ENCODE measurements at regions not wholly inside any gene's neighbourhood (a gene's known extent, or its start where the extent isn't known, plus 50 kb on each side); places are given as distances from the start of the nearest gene placed in this dataset.
A peak's percentile ranks its signal among the peaks of the same experiment; 100 is the strongest.

DNA sequence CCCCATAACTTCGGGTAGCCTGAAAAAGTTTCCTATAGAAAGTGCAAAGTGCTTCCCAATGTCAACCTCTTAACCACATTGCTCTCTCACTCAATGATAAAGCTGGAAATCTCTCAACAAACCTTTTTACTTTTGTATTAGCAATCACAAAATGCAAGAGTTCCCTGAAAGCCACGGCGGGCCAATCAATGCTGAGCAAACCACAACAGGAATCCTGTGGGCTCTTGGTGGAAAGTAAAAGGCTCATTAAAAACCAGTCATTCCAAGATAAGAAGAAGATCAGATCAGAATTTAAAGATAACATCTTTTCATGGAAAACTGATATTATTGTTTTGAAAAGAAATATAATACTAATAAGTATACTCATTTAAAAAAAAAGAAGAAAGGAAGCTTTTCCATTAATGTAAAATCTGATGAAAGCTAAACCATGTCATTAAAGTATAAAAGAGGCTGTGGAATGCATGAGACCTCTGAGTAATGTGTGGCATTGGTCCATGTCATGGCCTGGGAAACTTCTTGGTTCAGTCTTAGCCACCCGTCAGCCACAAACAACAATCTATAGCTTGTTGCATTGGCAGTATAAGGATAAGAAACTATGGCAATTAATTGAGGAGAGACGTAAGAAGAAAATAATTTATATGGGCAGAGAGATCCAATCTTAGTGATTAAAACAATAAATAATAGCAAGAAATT lies 1066.1 kb upstream of the SORCS1 start:
- no peak for DNase-seq (ENCODE audit: low spot score)

DNA sequence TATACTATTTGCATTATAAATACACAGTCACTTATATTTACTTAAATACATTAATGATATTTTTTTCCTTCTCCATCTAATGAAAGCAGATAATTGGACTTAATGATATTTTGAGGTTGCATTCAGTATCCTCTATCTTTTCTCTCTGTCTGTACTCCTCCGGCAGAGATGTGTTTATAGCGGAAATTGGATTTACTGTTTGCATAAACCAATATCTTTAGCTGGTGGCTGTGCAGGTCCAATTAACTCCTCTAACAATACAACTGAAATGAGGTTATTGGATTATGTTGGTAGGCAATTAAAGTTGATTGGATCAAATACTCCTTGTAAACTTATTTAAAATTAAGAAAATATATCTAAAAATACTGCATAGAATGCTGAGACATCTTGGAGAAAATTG lies 1044.2 kb upstream of the SORCS1 start:
- DNase-seq (ENCODE audit: low spot score): no peak

DNA sequence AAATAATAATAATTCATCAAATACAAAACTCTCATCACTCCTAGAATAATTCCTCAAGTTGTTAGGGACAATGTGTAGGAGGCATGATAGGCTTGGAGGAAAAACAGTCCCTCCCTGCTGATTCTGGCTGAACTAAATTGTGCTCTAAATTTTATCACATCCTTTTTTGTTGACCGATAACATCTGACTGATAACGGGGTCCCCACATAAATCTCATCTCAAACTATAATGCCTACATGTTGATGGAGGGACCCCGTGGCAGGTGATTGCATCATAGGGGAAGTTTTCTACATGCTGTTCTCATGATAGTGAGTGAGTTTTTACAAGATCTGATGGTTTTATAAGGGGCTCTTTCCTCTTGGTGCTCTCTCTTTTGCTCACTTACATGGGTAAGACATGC lies 1043.5 kb upstream of the SORCS1 start:
- no peak for DNase-seq (ENCODE audit: low spot score)

DNA sequence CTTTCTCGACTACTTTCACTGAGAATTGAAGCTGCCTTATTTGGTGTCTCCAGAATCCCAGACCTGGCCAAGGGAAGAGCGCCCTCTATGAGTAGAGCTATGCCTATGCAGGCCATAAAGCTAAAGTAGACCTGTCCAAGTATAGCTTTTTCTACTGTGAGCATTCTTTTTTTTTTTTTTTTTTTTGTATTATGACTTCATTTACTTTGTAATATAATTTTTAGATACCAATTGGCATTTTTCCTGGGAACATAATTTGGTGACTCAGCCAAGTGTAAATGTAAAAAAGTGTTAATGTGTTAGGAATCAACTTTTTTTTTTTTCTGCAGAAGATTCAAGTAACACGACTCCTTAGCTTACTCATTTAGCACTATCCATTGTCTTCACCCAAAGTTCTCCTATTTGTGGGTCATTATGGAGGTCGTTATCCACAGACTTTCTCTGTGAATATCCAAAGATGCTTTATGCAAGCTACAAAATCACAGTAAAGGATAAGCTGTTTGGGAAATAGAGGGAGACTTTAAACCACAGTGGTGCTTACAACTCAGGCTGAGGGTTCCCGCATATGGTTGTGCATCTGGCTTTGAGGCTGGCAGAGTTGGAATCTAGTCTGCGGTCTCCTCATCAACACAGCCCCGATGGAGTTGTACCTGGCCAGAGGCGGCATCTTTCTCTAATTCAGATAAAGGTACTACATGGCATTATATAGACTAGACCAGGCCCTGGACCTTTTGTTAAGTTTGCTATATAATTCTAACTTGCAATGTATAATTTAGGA lies 1040.2 kb upstream of the SORCS1 start:
- peak; percentile 3 for DNase-seq (ENCODE audit: low spot score)

DNA sequence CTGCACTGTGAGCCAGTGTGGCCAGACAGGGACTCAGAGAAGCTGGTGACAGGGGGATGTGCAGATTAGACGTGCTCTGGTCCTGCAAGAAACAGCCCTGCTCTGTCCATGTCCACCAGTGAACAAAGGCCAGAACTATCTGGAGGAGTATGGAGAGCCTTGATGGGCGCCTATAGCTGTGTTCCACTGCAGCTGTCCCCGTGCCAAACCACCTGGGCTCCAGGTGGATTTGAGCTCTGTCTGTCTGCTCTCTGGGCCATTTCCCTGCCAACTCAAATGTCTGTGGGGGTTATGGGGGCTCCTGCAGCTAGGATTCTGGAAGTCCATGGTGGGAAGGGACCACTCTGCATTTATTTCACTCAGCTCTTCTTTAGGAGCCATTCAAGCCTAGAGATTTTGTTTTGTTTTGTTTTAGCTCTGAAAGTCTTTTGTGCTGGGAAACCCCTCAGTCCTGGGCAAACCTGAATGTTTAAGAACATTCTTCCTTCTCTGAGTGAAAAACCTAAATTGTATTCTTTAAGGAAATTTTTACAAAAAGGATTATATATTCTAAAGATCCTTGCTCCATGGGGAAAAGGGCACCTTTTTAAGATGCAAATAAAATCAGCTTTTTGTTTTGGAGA lies 1039.5 kb upstream of the SORCS1 start:
- DNase-seq (ENCODE audit: low spot score): no peak

DNA sequence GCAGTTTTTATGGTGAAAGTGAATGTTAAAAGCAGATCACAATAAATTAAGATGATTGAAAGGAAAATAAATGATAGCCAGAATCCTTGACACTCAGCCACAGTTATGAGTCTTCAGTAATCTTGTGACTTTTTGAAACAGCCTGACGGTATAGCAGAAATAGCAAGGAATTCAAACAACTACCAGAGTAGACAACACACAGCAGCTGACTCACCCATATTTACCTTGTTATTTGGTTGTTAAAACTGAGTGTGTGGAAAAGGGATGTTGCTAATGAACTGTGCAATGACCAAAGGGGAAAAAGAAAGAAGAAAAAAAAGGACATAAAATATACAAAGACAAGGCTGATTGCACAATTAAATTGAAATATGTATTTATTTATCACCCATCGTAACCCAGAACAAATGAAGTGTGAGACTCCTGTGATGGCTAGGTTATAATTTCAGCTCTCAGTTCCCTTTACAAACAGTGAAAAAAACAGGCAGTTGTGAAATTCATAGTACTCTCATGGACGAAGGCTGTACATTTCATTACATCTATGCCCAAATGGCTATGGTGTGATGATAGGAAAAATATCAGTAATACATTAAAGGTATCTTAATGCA lies 1023.0 kb upstream of the SORCS1 start:
- DNase-seq (ENCODE audit: low spot score): no peak

DNA sequence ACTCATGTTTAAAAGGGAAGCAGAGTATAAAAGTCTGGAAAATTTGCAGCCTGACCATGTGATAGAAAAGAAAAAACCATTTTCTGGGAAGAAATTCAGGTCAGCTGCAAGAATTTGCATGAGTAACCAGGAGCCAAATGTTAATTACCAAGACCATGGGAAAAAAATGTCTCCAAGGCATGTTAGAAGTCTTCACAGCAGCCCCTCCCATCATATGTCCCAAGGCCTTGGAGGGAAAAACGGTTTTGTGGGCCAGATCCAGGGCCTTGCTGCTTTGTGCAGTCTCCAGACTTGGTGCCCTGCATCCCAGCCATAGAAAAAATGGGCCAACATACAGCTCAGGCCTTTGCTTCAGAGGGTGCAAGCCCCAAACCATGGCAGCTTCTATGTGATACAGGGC lies 1019.6 kb upstream of the SORCS1 start:
- DNase-seq (ENCODE audit: low spot score): no peak

DNA sequence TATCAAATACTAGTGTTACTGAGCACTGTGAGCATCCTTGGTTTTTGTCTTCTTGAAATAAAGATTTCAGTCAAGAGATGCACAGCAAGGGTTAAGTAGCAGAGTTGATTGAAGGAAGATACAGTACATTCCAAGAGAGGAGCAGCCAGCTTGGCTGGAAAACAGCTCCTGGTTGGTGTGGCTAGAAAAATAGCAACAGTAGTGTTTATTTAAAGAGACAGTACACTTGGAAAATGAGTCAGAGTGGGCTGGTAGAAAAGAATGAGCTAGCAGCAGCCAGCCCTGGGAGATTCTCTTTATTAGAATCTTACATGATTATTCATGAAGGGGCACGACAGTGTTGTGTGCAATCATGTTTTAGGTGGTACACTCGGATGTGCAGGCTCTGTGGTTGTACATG lies 1016.4 kb upstream of the SORCS1 start:
- no peak for DNase-seq (ENCODE audit: low spot score)

DNA sequence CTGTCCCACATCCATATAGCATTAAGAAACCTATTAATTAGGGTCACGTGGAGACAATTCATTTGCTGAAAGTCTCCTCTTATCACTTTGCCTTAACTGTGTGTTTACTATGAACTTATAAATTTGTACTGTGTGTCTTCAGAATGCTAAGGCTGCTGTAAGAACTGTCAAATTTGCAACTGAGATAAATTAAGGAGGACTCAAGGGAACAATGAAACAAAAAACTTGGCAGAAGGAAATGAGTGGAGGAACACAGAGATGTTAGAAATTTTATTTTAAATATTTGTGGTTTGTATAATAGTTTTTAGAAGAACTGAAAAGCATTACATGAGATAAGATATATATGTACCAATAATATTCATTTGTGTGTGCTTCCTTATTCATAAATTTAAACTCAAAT lies 1005.3 kb upstream of the SORCS1 start:
- DNase-seq (ENCODE audit: low spot score): no peak

DNA sequence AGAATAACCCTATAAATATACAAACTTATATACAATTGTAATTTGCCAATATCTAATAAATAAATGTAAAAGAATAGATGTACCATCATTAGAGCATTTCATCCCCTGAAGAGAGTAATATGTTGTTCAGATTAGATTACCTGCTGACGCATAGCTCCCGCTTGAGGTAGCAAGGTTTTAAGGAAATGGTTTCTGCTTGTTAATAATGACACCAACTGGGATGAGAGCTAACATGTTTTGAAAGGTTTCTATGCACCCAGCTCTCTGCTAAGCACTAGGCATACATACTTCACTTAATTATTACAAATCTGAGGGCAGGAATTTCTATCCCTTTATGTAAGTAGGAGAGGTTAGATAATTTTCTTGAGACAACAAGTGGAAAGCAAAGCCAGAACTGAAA lies 1003.3 kb upstream of the SORCS1 start:
- DNase-seq (ENCODE audit: low spot score): no peak

DNA sequence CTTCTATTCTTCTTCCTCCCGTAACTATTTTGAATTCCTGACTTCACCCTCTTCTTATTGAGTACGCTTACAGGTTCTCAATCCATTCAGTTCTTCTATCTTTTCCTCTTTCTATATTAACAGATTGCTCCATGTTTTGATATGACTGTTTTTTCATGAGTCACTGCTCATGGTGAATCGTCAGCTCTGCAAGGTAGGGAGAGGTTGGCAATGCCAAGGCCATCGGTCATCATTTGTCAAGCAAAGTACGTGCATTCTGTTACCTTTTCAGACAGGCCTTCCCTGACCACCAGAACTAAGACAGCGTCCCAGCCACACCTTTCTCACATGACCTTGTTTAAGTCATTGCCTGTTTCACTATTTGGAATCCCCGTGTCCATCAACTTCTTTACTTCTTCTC lies 1001.9 kb upstream of the SORCS1 start:
- DNase-seq (ENCODE audit: low spot score): no peak

DNA sequence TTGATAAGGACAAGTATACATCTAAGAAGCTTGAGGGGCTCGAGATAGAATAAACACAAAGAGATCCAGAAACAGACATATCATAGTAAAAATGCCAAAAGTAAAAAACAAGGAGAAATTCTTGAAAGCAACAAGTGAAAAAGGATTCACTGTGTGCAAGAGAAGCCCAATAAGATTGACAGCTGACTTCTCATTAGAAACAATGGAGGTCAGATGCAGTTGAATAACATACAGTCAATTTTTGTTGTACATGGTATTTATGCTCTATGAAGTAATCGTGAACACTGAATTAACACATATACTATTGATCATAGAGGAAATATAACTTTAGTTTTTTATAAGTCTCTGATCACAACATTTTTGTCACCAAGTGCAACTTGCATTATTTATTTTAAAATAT lies 982.8 kb upstream of the SORCS1 start:
- DNase-seq (ENCODE audit: low spot score): no peak

DNA sequence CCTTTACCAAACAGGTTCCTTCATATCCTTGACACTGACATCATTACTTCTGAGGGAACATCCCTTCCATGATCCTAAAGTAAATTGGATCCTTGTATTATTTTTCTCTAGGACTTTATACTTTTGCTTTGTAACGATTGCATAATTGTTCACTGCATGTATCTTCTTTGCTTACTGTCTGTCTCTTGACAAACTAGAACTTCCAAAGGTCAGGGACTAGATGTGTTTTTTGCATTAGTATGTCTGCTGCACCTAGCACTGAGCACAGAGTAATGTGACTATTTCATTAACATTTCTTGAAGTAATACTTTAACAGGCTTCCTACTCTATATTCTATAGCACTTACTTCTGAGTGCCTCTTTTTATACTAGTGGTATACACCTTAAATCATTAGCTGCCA lies 976.6 kb upstream of the SORCS1 start:
- no peak for DNase-seq (ENCODE audit: low spot score)

DNA sequence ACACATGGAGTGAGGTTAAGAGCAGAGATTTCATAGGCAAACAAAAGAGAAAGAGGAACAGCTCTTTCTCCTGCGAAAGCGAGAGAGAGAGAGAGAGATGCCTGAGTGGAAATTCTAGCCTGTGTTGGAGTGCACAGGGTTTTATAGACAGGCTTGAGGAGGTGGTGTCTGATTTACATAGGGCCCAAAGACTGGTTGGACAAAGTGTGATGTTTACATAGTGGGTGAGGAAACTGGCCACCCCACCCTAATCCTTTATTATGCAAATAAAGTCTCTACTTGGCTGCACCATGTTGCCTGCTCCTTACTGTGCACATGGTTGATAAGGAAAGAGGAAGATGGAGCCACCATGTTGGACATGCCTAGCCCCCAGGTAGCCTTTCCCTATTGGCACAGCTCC lies 967.8 kb upstream of the SORCS1 start:
- DNase-seq (ENCODE audit: low spot score): no peak

DNA sequence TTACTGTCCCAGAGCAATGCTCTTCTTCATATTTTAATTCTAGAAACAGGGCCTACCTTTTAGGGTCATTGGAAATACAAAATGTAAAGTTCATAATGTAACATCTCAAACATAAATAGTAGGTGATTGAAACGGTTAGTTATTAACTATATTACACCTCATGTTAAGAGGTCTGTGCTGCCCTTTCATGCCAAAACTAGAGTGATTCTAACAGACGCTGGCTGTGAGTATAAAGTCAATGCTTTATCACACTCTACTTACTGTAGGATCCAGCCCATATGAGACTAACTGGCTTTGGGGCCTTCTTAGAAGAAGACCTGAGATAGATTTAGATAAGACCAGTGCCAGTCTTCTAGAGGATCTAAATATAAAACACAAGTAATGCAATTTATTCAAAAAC lies 966.1 kb upstream of the SORCS1 start:
- DNase-seq (ENCODE audit: low spot score): no peak

DNA sequence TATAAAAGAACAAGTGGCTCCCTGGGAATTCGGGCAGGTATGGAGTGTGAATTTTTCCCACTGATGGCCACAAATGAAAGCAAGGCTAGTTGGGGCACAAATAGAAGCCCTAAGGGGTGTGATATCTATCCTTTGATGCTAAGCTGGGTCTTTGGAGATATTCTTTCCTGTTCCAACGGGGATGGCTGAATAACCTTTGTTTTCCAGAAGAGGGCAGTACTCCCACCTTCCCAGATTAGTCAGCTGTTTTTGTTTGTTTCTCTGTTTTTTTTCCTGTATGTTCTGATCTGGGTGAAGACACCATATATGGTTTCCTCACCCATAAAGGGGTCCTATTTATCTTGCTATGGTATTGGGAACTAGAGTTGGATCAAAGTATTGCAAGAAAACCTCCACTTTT lies 947.7 kb upstream of the SORCS1 start:
- DNase-seq (ENCODE audit: low spot score): no peak

DNA sequence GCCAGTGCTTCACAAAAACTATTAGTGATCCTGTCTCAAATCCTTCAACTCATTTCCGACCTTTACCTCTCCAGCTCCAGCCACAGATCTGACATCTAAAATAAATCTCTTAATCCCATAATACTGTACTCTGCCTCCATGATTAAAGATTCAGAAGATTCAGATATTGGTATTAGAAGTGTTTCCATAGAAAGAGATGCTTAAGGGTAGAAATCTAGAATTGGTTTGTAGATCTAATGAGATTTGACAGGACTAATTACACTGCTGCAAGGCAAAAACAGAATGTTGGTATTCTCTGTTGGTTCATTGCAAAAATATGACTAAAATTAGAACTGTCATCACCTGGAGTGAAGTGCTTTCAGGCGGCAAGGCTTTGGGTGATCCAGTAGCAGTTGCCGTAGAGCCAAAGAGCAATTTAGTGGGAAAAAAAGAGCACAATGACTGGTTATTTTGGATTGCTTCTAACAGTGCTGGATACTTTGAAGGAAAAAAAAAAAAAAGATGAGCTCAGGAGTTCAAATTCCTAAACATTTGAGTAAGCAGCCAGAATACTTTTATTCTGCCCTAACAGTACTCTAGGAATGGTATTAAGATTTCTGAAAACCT lies 940.1 kb upstream of the SORCS1 start:
- no peak for DNase-seq (ENCODE audit: low spot score)

DNA sequence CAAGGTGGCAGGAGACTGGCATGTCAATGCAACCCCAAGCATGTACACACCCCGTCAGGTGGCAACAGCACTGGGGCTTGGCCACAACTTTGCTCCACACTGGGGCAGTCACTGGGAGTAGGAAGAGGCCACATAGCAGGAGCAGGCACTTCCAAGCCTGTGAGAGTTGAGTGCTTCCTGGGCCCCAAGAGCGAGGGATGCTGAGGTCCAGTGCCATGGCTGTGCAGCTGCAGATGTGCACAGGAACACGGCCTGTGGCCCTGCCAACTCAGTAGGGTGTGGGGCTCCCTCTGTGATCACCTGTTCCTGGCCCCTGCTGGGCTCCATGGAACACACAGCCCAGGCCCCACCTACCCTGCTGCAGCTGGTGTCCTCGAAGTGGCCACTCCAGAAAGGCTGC lies 932.8 kb upstream of the SORCS1 start:
- no peak for DNase-seq (ENCODE audit: low spot score)

DNA sequence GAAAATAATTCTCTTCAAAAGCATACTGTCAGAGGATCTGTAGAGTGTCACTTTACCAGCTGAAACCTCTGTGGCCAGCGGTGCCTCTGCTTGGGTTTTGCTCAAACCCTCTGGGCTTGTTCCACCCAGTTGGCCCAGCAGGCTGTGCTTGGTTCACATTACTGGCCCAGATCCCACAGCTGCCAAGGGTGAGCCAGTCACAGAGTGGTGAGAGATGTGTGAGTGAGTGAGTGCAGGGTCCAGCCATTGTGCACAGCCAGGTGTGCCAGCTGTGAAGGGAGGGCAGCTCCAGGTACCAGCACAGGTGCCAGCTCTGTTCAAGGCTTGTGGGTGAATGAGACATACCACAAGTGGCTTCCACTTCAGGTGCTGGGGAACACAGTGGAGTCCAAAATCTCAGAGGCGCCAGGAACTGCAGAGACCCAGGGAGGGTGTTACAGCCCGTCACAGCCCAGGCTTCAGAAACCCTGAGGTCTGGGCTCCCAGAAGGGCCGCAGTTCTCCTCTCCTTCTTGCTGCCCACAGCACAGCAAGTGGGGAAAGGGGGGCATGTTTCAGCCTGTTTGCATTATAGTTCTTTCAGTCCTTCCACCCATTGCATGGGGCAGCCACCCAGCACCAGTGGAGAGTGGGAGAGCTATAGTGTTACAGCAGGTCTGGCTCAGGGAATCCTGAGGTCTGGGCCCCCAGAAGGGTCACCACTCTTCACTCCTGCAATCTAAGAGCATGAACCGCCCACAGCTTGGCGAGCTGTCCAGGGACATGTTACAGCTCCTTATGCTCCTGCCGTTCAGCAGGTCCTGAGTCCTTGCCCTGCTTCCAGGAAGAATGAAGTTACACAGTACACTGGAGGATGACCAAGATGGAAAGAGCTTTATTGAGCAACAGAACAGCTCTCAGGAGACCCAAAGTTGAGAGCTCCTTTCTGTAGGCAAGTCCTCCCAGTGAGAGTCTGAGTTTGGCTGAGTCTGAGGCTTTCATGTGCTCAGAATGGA lies 931.7 kb upstream of the SORCS1 start:
- DNase-seq (ENCODE audit: low spot score): no peak

DNA sequence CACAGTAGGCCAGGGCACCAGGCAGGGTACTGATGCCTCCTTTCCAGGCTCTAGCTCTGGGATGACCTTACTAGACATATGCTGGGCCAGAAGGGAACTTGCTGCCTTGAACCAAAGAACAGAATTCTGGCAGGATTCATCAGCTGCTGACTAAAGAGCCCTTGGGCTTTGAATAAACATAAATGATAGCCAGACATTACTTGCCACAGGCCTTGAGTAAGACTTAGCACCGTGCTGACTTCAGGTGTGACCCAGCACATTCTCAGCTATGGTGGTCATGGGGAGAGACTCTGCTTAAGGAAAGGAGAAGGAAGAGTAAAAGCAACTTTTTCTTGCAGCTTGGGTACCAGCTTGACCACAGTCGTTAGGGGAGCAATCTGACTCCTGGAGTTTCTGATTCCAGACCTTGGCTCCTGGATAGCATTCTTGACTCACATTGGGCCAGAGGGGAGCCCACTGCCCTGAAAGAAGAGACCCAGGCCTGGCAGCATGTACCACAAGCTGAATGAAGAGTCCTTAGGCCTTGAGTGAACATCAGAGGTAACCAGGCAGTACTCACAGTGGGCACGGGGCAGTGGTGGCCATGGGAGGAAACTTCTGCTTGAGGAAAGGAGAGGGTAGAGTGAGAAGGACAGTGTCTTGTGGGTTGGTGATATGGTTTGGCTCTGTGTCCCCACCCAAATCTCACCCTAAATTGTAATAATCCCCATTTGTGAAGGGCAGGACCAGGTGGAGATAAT lies 926.1 kb upstream of the SORCS1 start:
- DNase-seq (ENCODE audit: low spot score): no peak

DNA sequence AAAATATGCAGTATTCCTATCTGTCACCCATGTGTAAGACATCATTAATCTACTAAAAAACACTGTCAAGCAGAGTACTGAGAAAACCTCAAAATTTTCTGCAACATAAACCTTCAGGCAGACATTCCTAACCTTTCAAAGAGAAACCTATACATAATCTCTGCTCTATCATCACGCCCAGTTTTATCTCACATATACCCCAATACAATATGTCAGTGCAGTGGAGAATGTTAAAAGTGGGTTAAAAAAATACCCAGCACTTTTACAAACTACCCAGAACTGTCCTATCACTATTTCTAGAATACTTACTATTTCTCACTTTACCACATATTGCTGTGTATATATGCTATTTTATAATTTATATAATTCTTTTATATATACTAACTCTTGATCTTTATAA lies 922.0 kb upstream of the SORCS1 start:
- DNase-seq (ENCODE audit: low spot score): no peak

All from hematopoietic multipotent progenitor cell treated with erythropoietin and hydrocortisone succinate and interleukin-3 and kit ligand, for 15 days (in vitro differentiated cells).